ENCODE measurements at regions not wholly inside any gene's neighbourhood (a gene's known extent, or its start where the extent isn't known, plus 50 kb on each side); places are given as distances from the start of the nearest gene placed in this dataset.

DNA sequence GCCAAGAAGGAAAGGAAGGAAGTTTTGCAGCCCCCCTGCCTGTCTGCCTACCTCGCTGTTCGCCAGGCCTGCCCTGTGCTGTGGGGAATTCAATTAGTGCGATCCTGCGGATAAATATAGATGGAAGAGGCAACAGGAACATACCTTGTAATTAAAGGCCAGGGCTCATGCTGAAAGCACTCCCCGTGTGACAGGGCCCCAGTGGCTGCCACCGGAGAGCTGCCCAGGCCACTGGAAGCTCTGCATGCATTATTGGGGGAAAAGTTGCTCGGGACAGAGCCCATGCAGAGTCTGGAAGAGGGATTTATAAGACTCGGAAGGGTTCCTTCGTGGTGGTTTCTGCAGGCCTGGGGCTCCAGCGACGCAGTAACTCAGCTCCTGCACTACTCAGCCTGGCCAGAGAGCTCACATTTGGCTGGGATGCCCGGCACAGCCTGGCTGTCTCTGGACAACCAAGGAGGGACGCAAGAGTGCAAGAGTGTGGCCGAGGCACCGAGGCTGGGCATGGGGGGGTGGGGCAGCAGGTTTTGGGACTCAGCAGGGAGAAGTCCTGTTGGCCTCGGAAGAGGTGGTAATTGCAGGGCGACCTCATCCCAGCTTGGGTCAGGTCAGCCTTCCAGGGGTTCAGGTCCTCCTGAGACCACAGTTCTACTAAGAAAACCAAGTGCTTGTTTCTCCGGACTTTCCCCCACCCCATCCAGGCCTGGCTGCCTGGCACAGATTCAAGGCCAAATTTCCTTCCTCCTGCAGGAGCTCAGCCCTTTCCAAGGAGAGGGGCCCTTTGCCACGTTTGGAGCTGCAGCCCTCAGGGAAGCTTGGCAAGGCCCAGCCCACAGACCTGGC, 68.1 kb upstream of the GGTA1 start:
- TF ChIP-seq, protein P1, sequence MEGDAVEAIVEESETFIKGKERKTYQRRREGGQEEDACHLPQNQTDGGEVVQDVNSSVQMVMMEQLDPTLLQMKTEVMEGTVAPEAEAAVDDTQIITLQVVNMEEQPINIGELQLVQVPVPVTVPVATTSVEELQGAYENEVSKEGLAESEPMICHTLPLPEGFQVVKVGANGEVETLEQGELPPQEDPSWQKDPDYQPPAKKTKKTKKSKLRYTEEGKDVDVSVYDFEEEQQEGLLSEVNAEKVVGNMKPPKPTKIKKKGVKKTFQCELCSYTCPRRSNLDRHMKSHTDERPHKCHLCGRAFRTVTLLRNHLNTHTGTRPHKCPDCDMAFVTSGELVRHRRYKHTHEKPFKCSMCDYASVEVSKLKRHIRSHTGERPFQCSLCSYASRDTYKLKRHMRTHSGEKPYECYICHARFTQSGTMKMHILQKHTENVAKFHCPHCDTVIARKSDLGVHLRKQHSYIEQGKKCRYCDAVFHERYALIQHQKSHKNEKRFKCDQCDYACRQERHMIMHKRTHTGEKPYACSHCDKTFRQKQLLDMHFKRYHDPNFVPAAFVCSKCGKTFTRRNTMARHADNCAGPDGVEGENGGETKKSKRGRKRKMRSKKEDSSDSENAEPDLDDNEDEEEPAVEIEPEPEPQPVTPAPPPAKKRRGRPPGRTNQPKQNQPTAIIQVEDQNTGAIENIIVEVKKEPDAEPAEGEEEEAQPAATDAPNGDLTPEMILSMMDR (conservative IDR thresholded peaks at IDR 0.05; ENCODE audit: low read depth, low read length), result no peak
- no peak for TF ChIP-seq EZH2 (IDR thresholded peaks at IDR 0.05; ENCODE audit: borderline replicate concordance, low read depth, low read length, poor library complexity, severe bottlenecking)

Data from A673 (cell line).